Nucleus accumbens (tissue), 56 donors: ENCODE measurements at regions not wholly inside any gene's neighbourhood (a gene's known extent, or its start where the extent isn't known, plus 50 kb on each side); places are given as distances from the start of the nearest gene placed in this dataset.

ENCODE experiments used
- DNase-seq, 56 donors: peaks; one replicate each; lab custom pipeline; 2025; lab: John Stamatoyannopoulos, UW

DNA sequence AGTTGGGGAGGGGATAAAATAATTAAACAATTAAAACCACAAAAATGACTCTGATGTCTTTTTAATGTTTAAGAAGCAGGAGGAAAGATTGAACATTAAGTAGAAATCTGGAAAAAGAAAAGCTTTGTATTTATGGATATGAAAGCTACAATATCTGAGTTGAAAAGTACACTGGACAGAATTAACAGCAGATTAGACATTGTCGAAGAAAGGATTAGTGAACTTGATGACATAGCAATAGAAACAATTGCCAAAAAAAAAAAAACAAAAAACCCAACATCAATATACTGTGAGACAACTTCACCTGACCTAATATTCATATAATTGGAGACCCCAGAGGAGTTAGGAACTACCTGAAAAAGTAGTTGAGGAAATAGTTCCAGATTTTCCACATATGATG is 289.5 kb upstream of the RGS6 start:
- no peak for DNase-seq

DNA sequence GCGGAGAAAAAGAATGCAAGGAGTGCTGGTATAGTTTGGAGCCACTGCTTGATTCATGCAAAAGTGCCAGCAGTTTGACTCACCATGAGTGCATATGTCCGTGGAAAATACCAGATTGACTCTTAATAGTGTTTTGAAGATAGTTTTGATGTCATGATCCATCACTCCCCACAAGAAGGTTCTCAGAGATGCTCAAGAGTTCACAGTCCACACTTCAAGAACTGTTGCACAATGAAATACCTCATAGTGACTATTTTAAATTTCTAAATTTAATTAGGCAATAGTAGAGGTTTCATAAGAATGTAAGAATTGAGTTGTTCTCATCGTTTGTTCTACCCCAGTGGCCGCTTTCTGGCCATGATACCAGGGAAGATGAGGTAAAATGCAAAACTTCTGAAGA is 286.6 kb upstream of the RGS6 start:
- no peak for DNase-seq

DNA sequence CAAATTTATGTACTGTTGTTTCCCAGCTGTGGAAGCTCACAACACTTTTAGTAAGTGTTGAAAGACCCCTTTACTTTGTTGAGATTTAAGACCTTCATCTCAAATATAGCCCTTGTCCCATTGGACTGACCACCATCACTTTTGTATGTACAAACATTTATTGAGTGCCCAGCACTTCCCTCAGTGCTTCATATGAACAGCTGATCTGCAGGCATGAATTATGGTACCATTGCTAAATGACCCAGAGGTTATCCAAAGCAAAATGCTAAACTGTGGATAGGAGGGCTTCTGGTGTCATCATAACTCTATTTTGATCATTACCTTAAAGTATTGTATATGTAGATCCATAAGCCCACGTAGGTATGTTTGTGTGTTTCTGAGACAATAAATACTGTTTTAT is 285.7 kb upstream of the RGS6 start:
- no peak for DNase-seq

DNA sequence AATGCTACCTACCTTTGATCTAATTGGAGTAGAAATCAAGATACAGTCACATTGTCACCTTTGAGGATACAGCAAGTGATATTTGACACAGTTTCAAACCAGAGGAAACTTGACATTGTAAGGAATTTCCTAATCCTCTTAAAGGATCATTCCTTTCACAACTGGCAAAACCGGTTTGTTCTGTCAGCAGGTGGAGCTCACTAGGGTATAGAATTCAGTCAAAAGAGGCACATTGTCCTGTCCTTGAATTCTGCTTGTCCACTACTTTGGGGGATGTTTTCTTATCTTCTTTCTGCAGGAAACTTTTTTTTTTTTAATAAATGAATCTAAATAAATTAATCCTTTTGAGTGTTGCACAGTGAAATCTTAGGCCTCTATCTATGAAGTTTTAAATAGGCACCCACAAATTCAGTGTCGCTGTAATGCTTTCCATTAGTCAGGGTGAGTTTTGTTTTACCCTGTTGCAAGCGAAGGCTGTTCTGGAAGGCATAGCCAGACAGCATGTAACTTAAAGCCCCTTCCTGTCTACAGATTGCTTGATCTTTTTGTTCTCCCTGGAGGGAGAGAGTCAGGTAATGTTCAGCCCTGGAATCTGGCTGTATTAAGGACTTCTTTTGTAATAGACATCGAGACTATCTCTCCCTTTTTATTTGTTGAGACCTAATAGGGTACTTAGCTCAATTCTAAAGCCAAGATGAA is 285.0 kb upstream of the RGS6 start:
- DNase-seq = no peak

DNA sequence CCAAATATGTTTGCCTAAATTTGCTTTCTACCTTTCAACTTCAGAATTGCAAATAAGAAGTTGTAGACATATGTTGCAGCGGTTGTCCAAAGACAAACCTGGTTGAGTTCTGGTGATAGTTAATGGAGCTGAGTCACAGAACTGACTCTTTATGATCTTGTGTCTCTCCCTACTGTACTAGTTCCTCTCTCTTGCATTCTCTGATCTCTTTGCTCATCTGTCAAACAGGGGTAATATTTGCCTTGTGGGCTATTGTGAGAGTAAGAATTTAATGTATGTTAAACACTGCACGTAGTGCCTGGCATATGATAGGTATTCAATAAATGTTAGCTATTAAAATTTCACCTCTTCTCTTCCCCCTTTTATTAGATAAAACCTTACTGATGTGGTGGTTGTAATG is 283.5 kb upstream of the RGS6 start:
- DNase-seq = no peak

DNA sequence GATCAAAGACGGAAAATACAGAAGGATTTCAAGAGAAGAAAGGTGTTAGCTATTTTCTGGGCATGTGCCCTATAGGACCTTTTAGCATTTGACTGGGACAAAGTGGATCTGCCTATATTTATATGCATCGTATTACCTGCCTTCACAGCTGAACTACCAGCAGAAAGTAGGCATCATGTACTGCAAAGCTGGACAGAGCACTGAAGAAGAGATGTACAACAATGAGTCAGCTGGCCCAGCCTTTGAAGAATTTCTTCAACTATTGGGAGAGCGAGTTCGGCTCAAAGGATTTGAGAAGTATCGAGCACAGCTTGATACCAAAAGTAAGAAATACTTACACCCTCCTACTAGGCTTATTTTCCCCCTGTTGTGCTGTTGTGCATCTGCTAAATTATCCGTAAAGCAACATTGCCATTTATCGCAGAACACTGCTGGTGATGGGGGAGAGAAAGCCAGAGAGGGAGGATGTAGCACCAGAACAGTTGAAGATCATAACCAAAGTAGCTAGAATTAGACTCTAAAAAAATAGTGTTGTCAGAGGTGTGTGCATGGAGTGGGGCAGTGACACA is 282.0 kb upstream of the RGS6 start:
- no peak for DNase-seq

DNA sequence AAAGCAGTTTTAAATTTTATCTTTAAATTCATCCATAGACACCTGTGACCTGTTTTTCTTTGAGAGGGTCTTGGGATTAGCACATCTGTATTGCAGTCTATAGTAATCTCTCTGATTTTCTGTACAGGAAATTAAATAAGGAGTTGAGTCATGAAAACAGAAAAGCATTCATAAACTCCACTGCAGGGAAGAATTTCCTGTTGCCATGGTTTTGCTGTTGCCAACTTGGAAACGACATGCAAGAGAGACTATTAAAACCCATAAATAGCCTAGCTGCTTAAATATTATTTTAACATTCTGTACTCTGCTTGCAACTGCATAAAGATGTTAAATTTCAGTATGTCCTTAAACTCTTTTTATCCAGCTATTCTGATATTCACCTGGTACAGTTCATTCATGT is 281.0 kb upstream of the RGS6 start:
- peak in 10 of 56 donors; percentile 3 to 53 (median 19) for DNase-seq

DNA sequence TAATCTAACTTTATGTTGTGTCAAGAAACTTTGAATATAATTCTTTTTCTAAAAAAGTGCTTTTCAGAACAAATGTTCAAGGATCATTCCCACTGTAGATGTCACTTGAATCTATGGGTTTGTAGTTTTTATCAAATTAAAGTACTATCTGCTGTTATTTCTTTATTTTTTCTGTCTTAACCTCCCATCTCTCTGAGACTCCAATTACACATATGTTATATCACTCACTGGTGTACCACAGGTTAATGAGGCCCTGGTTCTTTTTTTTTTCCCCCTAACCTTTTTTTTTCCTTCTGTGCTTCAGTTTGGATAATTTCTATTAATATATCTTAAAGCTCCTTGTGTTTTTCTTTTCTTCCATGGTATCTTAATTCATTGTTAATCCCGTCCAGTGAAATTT is 279.9 kb upstream of the RGS6 start:
- DNase-seq = no peak

DNA sequence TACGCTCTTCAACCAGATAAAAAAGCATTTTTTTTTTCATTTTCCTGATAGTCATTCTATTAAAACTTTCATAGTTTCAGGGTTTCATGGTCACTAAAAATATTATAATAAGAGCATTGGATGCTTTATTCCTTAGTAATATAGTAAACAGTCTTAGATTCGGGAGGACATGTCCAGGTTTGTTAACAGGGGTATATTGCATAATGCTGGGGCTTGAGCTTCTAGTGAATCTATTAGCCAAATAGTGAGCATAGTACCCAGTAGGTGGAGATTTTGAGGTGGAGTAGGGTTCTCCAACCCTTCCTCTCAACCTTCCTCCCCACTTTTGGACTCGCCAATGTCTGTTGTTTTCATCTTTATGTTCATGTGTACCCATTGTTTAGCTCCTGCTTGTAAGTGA is 277.4 kb upstream of the RGS6 start:
- DNase-seq = no peak

DNA sequence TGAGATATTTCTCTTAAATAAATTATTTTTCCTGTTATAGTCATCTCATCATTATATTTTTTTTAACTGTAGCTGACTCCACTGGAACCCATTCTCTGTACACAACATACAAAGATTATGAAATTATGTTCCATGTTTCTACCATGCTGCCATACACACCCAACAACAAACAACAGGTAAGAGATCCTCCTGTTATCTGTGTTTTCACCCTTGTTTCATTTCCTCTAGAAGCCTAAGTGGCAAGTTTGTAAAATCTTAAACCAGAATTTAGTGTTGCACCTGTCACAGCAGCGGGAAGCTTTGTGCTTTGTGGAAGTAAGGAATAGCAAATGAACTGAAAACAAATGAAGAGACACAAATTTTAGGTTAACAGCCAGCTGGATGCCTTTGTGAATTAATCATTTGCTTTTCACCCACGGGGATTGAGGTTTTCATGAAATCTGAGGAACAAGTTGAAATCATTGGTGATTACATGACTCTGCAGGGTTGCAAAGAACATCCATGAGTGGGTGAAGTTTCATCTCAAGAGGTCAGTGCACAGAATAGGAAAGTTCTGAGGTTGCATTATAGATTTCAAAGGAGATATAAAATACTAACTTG is 273.9 kb upstream of the RGS6 start:
- no peak for DNase-seq

DNA sequence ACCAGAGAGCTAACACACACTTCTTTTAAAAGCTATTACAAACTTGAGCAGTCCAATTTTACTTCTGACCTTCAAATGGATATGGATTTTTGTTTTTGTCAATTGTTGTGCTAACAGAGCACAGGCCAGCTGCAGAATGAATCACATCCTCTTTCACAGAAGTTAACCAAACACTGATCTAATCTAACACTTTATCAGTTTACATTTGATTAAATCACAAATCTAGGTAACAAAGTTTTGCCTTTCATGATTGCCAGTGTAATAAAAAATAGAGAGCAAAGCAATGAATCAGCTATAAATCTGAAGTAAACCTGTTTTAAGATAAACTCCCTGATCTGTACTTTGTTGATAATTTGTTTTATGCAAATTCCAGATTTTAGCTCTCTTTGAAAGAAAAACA is 273.1 kb upstream of the RGS6 start:
- DNase-seq = no peak

DNA sequence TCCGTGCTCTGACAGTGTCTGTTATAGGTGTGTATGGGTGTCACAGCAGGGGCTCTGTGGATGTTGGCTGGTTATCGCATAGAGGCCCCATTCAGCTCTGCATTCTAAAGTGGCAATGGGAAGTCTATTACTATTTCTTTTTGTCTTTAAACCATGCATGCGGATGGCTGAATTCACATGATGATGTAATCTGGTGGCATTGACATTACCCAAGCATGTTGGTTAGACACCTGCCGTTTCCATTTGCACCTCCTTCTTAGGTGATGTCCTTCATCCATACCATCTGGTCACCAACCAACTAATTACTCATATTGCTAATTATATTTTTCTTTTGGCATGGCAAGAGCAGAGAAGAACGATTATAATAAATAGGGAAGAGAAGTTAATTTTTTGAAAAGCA is 270.8 kb upstream of the RGS6 start:
- DNase-seq = no peak

DNA sequence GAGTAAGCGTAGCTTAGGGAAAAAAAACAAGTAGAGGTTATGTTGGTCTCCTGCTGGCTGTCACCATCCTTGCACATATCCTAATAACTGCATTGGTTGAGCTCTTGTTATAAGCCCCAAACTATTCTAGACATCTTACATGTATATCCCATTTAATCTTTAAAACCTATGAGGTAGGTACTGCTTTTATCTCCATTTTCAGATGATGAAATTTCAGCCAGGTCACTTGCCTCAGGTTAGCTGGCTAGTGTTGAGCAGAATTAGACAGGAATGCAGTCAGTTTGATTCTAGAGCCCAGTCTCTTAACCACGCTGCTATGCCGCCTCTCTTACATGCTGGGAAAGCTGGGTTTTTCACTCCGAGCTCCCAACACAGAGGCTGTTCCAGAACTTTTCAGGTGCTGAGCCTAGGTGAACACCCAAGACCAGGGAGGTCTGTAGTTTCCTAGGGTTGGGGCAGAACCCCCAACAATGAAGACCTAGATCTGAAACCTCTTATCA is 269.9 kb upstream of the RGS6 start:
- DNase-seq = no peak

DNA sequence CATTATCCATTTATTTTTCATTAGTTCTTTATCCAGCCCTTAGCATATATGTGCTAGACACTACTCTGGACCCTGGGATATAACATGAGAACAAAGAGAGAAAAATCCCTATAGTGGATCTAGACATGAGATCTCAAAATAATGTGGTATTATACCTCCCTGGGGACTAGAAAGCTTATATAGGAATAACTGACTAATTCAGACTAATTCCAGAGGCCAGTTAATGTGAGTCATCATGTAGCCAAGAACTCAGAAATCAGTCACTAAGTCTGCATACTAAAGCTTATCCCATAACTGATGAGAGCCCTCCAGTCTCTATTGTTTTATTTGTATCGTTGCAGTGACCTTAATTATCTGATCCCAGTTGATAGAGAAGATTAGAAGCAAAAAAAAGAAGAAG is 267.1 kb upstream of the RGS6 start:
- no peak for DNase-seq

DNA sequence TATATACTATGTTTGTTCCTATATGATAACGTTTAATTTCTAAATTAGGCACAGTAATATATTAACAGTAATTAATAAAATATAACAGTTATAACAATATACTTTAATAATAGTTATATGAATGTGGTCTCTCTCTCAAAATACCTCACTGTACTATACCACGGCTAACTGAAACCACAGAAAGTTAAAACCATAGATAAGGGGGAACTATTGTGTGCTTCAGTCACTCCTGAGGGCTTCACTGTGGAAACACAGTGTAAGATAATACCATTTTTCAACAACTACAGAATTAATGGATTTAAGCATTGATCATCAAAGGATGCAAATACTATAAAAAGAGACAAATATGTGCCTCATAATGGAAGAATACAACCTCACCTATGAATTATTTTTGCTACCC is 266.4 kb upstream of the RGS6 start:
- DNase-seq = no peak

DNA sequence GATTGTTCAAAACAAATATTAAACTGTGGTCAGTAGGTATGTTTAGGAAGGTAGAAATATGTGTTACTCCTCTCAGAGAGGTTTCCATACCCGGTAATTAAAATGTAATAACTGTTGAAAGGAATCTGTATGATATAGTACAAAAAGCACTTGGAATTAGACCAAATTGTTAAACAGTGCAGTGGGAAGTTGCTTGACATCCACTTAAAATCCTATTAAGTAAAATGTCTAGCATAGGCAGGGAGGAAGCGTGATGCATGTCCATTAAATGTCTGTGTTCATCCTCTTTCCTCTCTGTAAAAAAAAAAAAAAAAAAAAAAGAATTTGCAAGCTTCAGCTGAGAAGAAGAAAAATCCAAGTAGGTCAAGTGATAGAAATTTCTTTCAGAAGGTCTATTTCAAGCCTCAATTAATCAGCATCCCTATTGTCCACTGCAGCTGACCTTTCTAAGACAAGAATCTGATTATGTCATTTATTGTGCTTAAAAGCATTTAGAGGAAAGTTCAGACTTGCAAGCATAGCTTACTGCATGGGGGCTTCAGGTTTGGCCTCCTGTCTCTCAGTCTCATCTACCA is 265.6 kb upstream of the RGS6 start:
- DNase-seq = no peak

DNA sequence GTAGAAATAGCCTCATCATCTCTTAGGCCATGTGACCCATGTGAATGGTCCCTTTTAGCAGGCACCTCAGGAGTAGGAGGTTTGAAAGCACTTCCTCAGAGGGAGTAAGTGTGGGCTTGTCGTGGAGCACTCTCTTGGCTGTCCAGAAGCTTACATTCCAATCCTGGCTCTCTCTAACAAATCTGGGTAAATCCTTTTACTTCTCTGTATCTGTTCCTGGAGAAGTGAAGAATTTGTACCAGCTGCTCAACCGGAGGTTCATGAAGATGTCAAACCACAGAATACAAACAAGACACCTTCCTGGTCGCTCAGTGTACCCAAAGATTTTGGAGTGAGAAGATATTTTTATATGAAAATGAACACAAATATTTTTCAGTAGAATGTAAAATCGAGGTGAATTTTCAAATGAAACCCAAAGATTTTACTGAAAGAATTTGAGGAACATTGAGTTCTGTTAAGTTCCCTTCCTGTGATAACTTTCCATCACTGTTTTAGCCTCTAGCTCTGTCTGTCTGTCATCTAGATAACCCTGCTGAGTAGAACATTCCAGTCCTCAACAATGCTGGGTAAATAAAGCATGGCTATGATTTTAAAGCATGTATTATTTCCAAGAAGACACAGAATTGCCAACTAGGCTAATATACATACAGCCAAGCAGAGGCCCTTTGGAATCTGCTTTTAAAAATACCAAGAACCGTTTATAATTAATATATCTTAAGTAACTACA is 263.9 kb upstream of the RGS6 start:
- no peak for DNase-seq

DNA sequence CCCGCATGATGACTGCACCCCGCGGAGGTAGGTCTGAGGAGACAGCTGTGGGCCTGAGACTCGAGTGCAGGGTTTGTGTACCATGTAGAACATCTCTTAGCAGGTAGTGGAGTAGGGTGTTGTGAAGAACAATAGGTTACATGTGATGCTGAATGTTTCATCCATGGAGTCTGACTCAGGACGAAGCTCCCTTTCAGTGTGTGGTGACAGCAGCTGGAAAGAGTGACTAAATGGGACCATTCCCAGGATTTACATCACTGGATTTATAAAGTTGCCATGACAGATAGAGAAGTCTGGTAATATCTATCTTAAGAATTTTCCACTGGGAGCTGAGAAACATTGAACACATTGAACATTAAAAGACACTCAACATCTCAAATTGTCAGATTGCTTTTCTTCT is 259.6 kb upstream of the RGS6 start:
- no peak for DNase-seq

DNA sequence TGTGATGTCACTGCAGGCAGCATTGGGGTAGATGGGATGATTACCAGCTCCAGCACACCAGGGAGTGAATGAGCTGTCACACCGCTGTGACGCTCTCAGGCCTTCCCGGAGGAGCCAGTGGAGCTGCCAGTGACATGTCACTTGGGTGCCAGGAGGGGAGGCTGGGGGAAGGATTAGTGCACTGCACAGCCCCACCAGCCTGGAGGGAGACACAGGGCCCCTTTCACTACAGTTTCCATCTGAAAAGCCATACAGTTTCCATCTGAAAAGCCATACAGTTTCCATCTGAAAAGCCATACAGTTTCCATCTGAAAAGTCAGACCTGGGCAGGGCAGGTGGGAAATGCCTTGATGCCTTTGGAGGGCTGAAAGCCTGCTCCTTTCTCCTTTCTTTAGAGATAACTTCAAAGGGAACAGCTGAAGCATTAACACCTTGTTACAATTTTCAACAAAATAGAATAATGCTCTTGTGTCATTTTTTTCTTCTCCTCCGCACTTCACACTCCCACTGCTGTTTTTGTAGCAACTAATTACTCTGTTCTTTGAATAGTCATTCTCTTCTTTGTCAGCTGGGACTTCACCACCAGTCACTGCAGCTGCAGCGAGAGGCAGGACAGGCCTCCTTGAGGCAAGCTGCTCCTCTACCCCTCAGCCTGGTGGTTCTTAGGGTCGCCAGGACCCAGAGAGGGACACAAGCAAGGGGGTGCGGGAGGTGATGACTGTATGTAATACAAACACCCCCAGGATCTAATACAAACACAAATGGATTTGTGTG is 256.9 kb upstream of the RGS6 start:
- DNase-seq = peak in 35 of 56 donors; percentile 5 to 62 (median 34)

DNA sequence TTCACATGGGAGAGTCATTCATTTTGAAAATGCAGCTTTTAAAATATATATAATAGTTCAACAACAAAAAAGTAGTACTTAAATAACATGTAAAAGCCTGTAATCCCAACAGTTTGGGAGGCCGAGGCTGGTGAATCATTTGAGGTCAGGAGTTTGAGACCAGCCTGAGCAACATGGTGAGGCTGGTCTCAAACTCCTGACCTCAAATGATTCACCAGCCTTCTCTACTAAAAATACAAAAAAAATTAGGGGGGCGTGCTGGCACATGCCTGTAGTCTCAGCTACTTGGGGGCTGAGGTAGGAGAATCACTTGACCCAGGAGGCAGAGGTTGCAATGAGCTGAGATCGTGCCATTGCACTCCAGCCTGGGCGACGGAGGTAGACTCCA is 256.3 kb upstream of the RGS6 start:
- no peak for DNase-seq
